Hematopoietic multipotent progenitor cell treated with erythropoietin and hydrocortisone succinate and interleukin-3 and kit ligand, for 8 days (in vitro differentiated cells): ENCODE measurements at regions not wholly inside any gene's neighbourhood (a gene's known extent, or its start where the extent isn't known, plus 50 kb on each side); places are given as distances from the start of the nearest gene placed in this dataset.

Experiments used
- DNase-seq: peaks from one replicate; pipeline ENCODE4 v3.0.0-alpha.2; 2015

GRCh38 chr9:135255033-135255840, 167.8 kb downstream of the OLFM1 start:
- no peak for DNase-seq

- DNase-seq = no peak
Observed at GRCh38 chr9:135255841-135256580, 168.5 kb downstream of the OLFM1 start.

GRCh38 chr9:135256581-135257354, 169.3 kb downstream of the OLFM1 start:
- DNase-seq = no peak

- no peak for DNase-seq
Observed at GRCh38 chr9:135258461-135258860, 171.0 kb downstream of the OLFM1 start.

- DNase-seq = no peak
Observed at GRCh38 chr9:135259273-135259672, 171.8 kb downstream of the OLFM1 start.

- DNase-seq = no peak
Observed at GRCh38 chr9:135260221-135261180, 173.0 kb downstream of the OLFM1 start.

- no peak for DNase-seq
Observed at GRCh38 chr9:135262248-135262647, 174.8 kb downstream of the OLFM1 start.

GRCh38 chr9:135263511-135263910, 176.0 kb downstream of the OLFM1 start:
- no peak for DNase-seq

GRCh38 chr9:135265931-135266330, 178.5 kb downstream of the OLFM1 start:
- DNase-seq = no peak

- no peak for DNase-seq
Observed at GRCh38 chr9:135267191-135267809, 179.8 kb downstream of the OLFM1 start.

GRCh38 chr9:135268031-135268430, 180.6 kb downstream of the OLFM1 start:
- DNase-seq = no peak

- DNase-seq = no peak
Observed at GRCh38 chr9:135268981-135269380, 181.5 kb downstream of the OLFM1 start.

- DNase-seq = no peak
Observed at GRCh38 chr9:135269912-135270830, 182.7 kb downstream of the OLFM1 start.

GRCh38 chr9:135271425-135271824, 184.0 kb downstream of the OLFM1 start:
- DNase-seq = no peak

- no peak for DNase-seq
Observed at GRCh38 chr9:135272608-135273007, 185.1 kb downstream of the OLFM1 start.

- DNase-seq = no peak
Observed at GRCh38 chr9:135273008-135273407, 185.5 kb downstream of the OLFM1 start.

- no peak for DNase-seq
Observed at GRCh38 chr9:135275163-135275562, 187.7 kb downstream of the OLFM1 start.

GRCh38 chr9:135275571-135276289, 188.3 kb downstream of the OLFM1 start:
- no peak for DNase-seq

GRCh38 chr9:135277219-135278201, 190.0 kb downstream of the OLFM1 start:
- no peak for DNase-seq
